Brain microvascular endothelial cell (primary cell): ENCODE measurements at regions not wholly inside any gene's neighbourhood (a gene's known extent, or its start where the extent isn't known, plus 50 kb on each side); places are given as distances from the start of the nearest gene placed in this dataset.

Experiments
- DNase-seq: peaks from one replicate; pipeline ENCODE4 v3.0.0-alpha.2; 2020
- H3K27ac ChIP-seq: fragments of 250-450 bp; sonication (Bioruptor Pico); 2 replicates; pipeline ENCODE4 v1.5.1; 2020; ENCODE audit warnings: mild to moderate bottlenecking, moderate library complexity
- H3K27me3 ChIP-seq: fragments of 250-450 bp; sonication (Bioruptor Pico); replicated peaks from 2 replicates; pipeline ENCODE4 v1.5.1; 2020; ENCODE audit warnings: mild to moderate bottlenecking
- H3K36me3 ChIP-seq: fragments of 250-450 bp; sonication (Bioruptor Pico); replicated peaks from 2 replicates; pipeline ENCODE4 v1.5.1; 2020; ENCODE audit warnings: mild to moderate bottlenecking
- H3K4me3 ChIP-seq: 2 replicates; pipeline ENCODE4 v1.5.1; 2011; ENCODE audit warnings: low read depth, mild to moderate bottlenecking, control low read depth, low read length, moderate library complexity
- in situ Hi-C: cut with HindIII; loops from 2 replicates; pipeline ENCODE4 v1.10.0; 2017; ENCODE audit warnings: low sequenced_read_pairs, low pct_ligation_motif_present
- TF ChIP-seq, protein P1 (sequence below): IDR thresholded peaks from 2 replicates; pipeline ENCODE4 v1.5.1; 2011; ENCODE audit warnings: low read depth, mild to moderate bottlenecking, moderate library complexity, low read length, control low read depth, inconsistent platforms; ENCODE audit errors: missing control alignments

DNA sequence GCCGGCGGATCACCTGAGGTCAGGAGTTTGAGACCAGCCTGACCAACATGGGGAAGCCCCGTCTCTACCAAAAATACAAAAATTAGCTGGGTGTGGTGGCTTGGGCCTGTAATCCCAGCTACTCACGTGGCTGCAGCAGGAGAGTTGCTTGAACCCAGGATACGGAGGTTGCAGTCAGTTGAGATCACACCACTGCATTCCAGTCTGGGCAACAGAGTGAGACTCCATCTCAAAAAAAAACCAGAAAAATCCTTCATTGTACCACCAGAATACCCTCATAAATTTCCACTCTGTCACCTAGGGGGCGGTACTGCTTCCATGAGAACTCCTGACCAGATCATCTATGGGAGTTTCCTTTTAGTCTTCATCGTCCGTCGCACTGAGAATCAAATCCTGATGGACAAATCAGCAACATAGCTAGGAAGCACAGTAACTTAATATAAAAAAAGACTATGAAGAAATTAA, 225.8 kb upstream of the KLF14 start:
- TF ChIP-seq, protein P1, sequence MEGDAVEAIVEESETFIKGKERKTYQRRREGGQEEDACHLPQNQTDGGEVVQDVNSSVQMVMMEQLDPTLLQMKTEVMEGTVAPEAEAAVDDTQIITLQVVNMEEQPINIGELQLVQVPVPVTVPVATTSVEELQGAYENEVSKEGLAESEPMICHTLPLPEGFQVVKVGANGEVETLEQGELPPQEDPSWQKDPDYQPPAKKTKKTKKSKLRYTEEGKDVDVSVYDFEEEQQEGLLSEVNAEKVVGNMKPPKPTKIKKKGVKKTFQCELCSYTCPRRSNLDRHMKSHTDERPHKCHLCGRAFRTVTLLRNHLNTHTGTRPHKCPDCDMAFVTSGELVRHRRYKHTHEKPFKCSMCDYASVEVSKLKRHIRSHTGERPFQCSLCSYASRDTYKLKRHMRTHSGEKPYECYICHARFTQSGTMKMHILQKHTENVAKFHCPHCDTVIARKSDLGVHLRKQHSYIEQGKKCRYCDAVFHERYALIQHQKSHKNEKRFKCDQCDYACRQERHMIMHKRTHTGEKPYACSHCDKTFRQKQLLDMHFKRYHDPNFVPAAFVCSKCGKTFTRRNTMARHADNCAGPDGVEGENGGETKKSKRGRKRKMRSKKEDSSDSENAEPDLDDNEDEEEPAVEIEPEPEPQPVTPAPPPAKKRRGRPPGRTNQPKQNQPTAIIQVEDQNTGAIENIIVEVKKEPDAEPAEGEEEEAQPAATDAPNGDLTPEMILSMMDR, result peak; percentile 76
- Histone ChIP-seq H3K27ac (peak overlapping the region; percentile 96), H3K36me3 (no peaks in the 10 kb centered on the region), H3K27me3 (no peaks in the 10 kb centered on the region), H3K4me3 (peak overlapping the region; percentile 32)
- peak; percentile 83 for DNase-seq
- in situ Hi-C loops, result no loop called here

DNA sequence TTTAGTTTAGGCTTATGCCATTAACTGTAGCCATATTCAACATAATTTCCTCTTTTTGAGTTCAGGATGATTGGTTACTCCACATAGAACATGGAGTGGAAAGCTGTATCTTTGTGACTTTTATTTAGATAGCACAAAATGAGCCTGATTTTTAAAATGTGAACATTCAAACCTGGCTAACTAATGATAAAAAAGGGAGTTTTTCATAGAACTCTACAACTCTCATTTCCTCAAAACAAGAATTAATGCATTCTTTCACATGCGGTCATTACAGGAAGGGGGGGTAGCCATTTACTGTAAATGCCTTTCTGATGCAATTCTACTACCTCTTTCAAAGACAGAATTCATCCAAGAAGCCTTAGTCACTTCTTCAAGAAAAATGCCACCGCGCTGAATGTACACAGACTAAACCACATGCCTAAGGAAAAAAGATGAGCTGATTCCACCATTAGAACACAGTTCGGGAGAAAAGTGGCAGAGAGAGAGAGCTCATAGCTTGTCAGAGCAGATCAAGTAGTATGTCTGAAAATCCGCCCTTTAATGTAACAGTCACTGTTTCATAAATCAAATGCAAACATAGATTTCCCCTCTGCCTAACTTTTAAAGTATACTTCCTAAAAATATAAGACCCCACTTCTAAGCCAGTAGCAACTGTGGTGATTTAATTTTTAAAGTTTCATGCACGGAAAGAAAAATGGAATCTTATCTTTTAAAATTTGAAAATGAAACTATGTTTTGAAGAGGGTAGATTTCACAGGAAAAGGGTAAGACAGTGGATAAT, 226.4 kb upstream of the KLF14 start:
- H3K27ac ChIP-seq, result peak overlapping the region; percentile 96
- DNase-seq, result peak; percentile 97
- H3K4me3 ChIP-seq, result peak overlapping the region; percentile 39
- in situ Hi-C loops, result no loop called here
- TF ChIP-seq, protein P1, result no peak
- no peaks in the 10 kb centered on the region for H3K27me3 ChIP-seq
- H3K36me3 ChIP-seq, result no peaks in the 10 kb centered on the region

DNA sequence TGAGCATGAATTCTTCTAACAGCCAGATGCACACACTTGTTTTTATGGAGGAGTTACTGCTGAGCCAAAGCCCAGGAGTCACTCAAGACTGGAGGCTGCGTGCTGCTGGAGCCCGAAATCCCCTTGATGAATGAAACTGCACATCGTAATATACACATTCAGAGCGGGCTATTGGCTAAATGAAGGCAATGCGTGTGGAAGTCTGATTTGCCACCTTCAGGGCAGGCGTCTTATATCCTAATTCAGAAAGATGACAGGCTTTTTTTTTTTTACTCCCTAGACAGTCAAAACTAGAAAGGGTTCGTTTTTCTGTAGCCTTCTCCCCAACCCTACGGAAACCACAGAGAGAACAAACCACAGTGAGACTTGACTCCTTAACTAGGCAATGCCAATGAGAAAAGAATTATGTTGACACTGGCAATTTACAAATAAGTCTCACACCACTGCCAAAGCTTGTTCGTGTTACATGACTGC, 227.2 kb upstream of the KLF14 start:
- peak; percentile 28 for DNase-seq
- in situ Hi-C loops, result no loop called here
- TF ChIP-seq, protein P1, result no peak
- no peaks in the 10 kb centered on the region for H3K27me3 ChIP-seq
- peak overlapping the region; percentile 39 for H3K4me3 ChIP-seq
- peak overlapping the region; percentile 96 for H3K27ac ChIP-seq
- no peaks in the 10 kb centered on the region for H3K36me3 ChIP-seq

DNA sequence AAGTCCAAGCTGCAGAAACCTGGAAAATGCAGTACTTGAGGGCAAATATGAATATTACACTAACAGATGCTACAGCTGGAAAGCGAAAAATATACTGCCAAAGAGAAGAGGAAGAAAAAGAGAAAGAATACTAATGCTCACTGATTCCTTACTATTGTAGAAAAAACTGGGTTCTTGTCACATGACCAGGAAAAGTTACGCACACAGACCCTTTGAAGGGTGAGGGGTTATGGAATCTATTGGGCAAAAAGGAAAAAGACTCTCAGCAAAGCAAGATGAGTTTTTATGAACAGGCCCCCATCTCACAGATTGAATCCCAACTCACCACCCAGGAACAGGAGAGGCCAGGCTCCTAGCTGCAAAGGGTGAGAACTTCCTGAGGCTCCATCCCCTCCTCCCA, 228.1 kb upstream of the KLF14 start:
- H3K27ac ChIP-seq, result peak overlapping the region; percentile 96
- no peak overlapping the region for H3K4me3 ChIP-seq
- TF ChIP-seq, protein P1, result no peak
- H3K27me3 ChIP-seq, result no peaks in the 10 kb centered on the region
- H3K36me3 ChIP-seq, result no peaks in the 10 kb centered on the region
- no peak for DNase-seq
- in situ Hi-C loops, result no loop called here

DNA sequence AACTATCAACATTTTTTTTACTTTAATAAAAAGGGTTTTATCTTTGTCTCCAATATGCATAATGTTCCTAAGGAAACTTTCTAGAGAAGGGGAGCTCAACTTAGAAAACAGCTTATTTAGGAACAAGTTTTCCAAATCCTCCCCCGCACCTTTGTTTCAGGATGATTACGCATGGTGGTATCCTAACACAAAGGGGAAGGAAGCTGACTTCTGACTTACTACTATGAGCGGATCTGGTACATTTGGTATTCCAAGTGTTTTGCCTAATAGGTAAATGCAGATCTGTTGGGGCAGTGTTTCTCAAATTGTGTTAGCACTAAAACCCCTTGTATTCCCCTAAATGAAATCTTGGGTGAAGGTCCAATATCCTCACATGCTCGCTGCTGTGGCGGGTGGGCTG, 229.3 kb upstream of the KLF14 start:
- Histone ChIP-seq H3K27ac (no peak overlapping the region), H3K36me3 (no peaks in the 10 kb centered on the region), H3K4me3 (no peak overlapping the region), H3K27me3 (no peaks in the 10 kb centered on the region)
- TF ChIP-seq, protein P1, result no peak
- in situ Hi-C loops, result no loop called here
- DNase-seq, result no peak

DNA sequence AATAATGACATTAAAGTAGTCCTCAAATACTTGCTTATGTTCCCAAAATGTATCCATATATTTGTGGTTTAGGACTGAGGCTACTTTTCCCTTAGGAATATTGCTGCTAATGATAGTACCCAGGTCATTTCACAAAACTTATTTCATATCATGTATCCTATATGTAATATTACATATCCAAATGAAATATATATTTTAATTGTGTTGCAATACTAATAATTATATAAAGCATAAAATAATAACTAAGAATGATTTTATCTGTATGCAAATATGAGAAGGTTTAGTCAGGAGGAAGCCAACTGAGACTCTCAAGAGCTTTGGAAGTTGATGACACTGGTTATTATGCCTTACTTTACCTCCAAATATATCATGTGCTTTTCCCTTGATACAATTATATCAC, 231.5 kb upstream of the KLF14 start:
- Histone ChIP-seq H3K27me3 (no peaks in the 10 kb centered on the region), H3K27ac (no peak overlapping the region), H3K36me3 (no peaks in the 10 kb centered on the region), H3K4me3 (no peak overlapping the region)
- TF ChIP-seq, protein P1, result no peak
- no peak for DNase-seq
- in situ Hi-C loops, result no loop called here
